ENCODE measurements at regions not wholly inside any gene's neighbourhood (a gene's known extent, or its start where the extent isn't known, plus 50 kb on each side); places are given as distances from the start of the nearest gene placed in this dataset.
"Not testable (repeated sequence)": the region's sequence is repeated elsewhere in the genome, so short reads cannot be mapped to it uniquely, and the experiment has no call there.

GRCh38 chr5:92665506-92665905 lies 915.5 kb downstream of the NR2F1-AS1 start:
- intact Hi-C loops (cut with DNase I; ENCODE audit: low total_unique reads) = no loop called here
- DNase-seq = no peak
- H3K4me1 ChIP-seq = no peaks in the 10 kb centered on the region
- no peak overlapping the region for H3K4me3 ChIP-seq
- H3K9me3 ChIP-seq = no peaks in the 10 kb centered on the region
- TF ChIP-seq POLR2AphosphoS5 (IDR thresholded peaks at IDR 0.05) = no peak
- TF ChIP-seq CTCF (IDR thresholded peaks at IDR 0.05) = no peak
- no peak for TF ChIP-seq EP300 (IDR thresholded peaks at IDR 0.05; ENCODE audit: low read depth)
- TF ChIP-seq POLR2A (IDR thresholded peaks at IDR 0.05) = no peak
- in situ Hi-C loops (cut with MboI; ENCODE audit: low pct_ligation_motif_present in 1 of 4, low pct_unique_long_range_greater_than_20kb in 1 of 4, low sequenced_read_pairs in 3 of 4) = no loop called here
- 71 to 83% methylated on average over 1 of the region's 1 CpG for WGBS, 2 donors (ENCODE audit: low coverage in 1 of 2)
- H3K27ac ChIP-seq = no peak overlapping the region
- no peaks in the 10 kb centered on the region for H3K27me3 ChIP-seq
- no peaks in the 10 kb centered on the region for H3K36me3 ChIP-seq

GRCh38 chr5:92662741-92663140 lies 918.3 kb downstream of the NR2F1-AS1 start:
- in situ Hi-C loops (cut with MboI; ENCODE audit: low pct_ligation_motif_present in 1 of 4, low pct_unique_long_range_greater_than_20kb in 1 of 4, low sequenced_read_pairs in 3 of 4) (no loop called here), intact Hi-C loops (cut with DNase I; ENCODE audit: low total_unique reads) (no loop called here)
- H3K36me3 ChIP-seq = no peaks in the 10 kb centered on the region
- H3K9me3 ChIP-seq = no peaks in the 10 kb centered on the region
- no peak for DNase-seq
- H3K27me3 ChIP-seq = no peaks in the 10 kb centered on the region
- no peak overlapping the region for H3K27ac ChIP-seq
- WGBS, 2 donors (ENCODE audit: low coverage in 1 of 2) = 40 to 41% methylated on average over 3 of the region's 3 CpGs
- H3K4me3 ChIP-seq = no peak overlapping the region
- TF ChIP-seq POLR2AphosphoS5 (IDR thresholded peaks at IDR 0.05) (no peak), POLR2A (IDR thresholded peaks at IDR 0.05) (no peak), CTCF (IDR thresholded peaks at IDR 0.05) (no peak), EP300 (IDR thresholded peaks at IDR 0.05; ENCODE audit: low read depth) (no peak)
- H3K4me1 ChIP-seq = no peaks in the 10 kb centered on the region

- TF ChIP-seq POLR2A (IDR thresholded peaks at IDR 0.05) (no peak), CTCF (IDR thresholded peaks at IDR 0.05) (no peak), POLR2AphosphoS5 (IDR thresholded peaks at IDR 0.05) (no peak), EP300 (IDR thresholded peaks at IDR 0.05; ENCODE audit: low read depth) (no peak)
- H3K9me3 ChIP-seq = no peaks in the 10 kb centered on the region
- no peak for DNase-seq
- in situ Hi-C loops (cut with MboI; ENCODE audit: low pct_ligation_motif_present in 1 of 4, low pct_unique_long_range_greater_than_20kb in 1 of 4, low sequenced_read_pairs in 3 of 4) = no loop called here
- intact Hi-C loops (cut with DNase I; ENCODE audit: low total_unique reads) = no loop called here
- no peak overlapping the region for H3K27ac ChIP-seq
- H3K27me3 ChIP-seq = no peaks in the 10 kb centered on the region
- no peaks in the 10 kb centered on the region for H3K4me1 ChIP-seq
- no peak overlapping the region for H3K4me3 ChIP-seq
- H3K36me3 ChIP-seq = no peaks in the 10 kb centered on the region
Observed at GRCh38 chr5:92659246-92659645, 921.8 kb downstream of the NR2F1-AS1 start.

GRCh38 chr5:92654601-92655000 lies 926.4 kb downstream of the NR2F1-AS1 start:
- in situ Hi-C loops (cut with MboI; ENCODE audit: low pct_ligation_motif_present in 1 of 4, low pct_unique_long_range_greater_than_20kb in 1 of 4, low sequenced_read_pairs in 3 of 4); intact Hi-C loops (cut with DNase I; ENCODE audit: low total_unique reads); H3K27ac ChIP-seq; H3K4me1 ChIP-seq; DNase-seq; H3K27me3 ChIP-seq; H3K4me3 ChIP-seq; H3K36me3 ChIP-seq; H3K9me3 ChIP-seq: not testable (repeated sequence)
- 91 to 95% methylated on average over 3 of the region's 3 CpGs for WGBS, 2 donors (ENCODE audit: low coverage in 1 of 2)

GRCh38 chr5:92653730-92654461 lies 927.1 kb downstream of the NR2F1-AS1 start:
- WGBS, 2 donors (ENCODE audit: low coverage in 1 of 2) = 29 to 35% methylated on average over 2 of the region's 2 CpGs
- in situ Hi-C loops (cut with MboI; ENCODE audit: low pct_ligation_motif_present in 1 of 4, low pct_unique_long_range_greater_than_20kb in 1 of 4, low sequenced_read_pairs in 3 of 4) (no loop called here), intact Hi-C loops (cut with DNase I; ENCODE audit: low total_unique reads) (loop anchor here (2.0 kb wide), 1 partner anchor 55 kb away; no protein-coding TSS in a partner anchor)

More at GRCh38 chr5:92653730-92654461, 927.1 kb downstream of the NR2F1-AS1 start:
- Histone ChIP-seq H3K4me3 (no peak overlapping the region), H3K36me3 (no peaks in the 10 kb centered on the region), H3K27ac (no peak overlapping the region), H3K4me1 (no peaks in the 10 kb centered on the region), H3K9me3 (no peaks in the 10 kb centered on the region), H3K27me3 (no peaks in the 10 kb centered on the region)
- DNase-seq = no peak
- TF ChIP-seq POLR2A (IDR thresholded peaks at IDR 0.05) (no peak), EP300 (IDR thresholded peaks at IDR 0.05; ENCODE audit: low read depth) (no peak), POLR2AphosphoS5 (IDR thresholded peaks at IDR 0.05) (no peak), CTCF (IDR thresholded peaks at IDR 0.05) (no peak)
